Cardiac fibroblast (primary cell): ENCODE measurements at regions not wholly inside any gene's neighbourhood (a gene's known extent, or its start where the extent isn't known, plus 50 kb on each side); places are given as distances from the start of the nearest gene placed in this dataset.

Experiments used
- DNase-seq, 2 donors: peaks; one replicate each; pipeline versions ENCODE4 v3.0.0 to v3.0.0-alpha.2; 2010; ENCODE audit warnings: low read depth in 2 of 2
- H3K4me3 ChIP-seq, 2 donors: replicated peaks in 1 of 2; 1 replicate in 1 of 2; 2 replicates in 1 of 2; pipeline ENCODE4 v1.5.1; 2011; ENCODE audit warnings: low read depth in 2 of 2, low read length in 2 of 2, mild to moderate bottlenecking in 2 of 2, moderate library complexity in 1 of 2
- TF ChIP-seq, protein P1 (sequence below): IDR thresholded peaks from one replicate; pipeline ENCODE4 v1.5.1; 2011; ENCODE audit warnings: low read depth, mild to moderate bottlenecking, low read length, inconsistent platforms

DNA sequence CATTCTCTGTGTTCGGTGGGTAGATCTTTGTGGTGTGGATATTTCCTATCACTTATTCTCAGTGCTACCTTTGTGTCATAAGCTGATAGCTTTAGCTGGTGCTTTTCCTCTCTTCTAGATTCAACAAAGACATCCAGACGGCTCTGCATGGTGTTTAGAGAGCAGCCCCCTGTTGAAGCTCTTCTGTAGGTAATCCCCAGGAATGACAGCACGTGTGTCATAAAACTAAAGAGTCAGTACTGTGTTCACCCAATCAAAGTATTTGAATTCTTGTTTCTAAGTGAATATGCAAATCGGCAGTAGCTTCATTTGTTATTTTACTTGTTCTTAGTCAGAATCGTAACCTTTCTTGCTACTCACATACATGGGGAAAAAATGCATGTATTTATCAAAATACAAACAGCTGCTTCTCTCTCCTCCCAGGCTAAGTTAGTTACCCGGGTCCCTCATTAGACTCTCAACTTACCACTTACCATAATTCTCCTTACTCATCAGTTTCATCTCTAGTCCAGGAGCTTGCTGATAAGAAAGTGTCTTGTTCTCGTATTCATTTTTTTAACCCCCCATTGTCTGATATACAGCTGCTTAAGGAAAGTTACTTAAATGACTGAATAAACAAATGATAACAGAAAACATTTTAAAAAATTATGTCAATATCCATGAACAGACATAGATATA, 1696.0 kb upstream of the WWC1 start:
- TF ChIP-seq, protein P1, sequence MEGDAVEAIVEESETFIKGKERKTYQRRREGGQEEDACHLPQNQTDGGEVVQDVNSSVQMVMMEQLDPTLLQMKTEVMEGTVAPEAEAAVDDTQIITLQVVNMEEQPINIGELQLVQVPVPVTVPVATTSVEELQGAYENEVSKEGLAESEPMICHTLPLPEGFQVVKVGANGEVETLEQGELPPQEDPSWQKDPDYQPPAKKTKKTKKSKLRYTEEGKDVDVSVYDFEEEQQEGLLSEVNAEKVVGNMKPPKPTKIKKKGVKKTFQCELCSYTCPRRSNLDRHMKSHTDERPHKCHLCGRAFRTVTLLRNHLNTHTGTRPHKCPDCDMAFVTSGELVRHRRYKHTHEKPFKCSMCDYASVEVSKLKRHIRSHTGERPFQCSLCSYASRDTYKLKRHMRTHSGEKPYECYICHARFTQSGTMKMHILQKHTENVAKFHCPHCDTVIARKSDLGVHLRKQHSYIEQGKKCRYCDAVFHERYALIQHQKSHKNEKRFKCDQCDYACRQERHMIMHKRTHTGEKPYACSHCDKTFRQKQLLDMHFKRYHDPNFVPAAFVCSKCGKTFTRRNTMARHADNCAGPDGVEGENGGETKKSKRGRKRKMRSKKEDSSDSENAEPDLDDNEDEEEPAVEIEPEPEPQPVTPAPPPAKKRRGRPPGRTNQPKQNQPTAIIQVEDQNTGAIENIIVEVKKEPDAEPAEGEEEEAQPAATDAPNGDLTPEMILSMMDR: no peak
- DNase-seq: no peak
- no peak overlapping the region for H3K4me3 ChIP-seq

DNA sequence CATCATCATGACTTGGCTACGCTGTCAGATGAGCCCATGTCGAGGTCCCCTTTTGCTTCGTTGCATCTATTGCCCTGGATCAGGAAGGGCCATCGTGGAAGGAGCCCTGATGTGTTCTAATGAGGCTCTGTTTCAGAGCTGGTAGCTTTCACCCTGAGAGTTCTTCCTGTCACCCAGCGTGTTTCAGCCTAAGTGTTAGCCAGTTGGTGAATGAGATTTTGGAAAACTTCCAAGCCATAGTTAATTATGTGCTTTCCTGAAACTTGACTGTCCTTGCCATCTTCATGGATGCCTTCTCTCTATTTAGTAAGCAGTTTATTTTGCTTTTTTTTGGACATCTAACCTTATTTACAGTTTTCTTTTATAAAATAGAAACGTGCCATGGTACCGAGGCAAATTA, 1695.4 kb upstream of the WWC1 start:
- TF ChIP-seq, protein P1: no peak
- H3K4me3 ChIP-seq: no peak overlapping the region
- DNase-seq: no peak

DNA sequence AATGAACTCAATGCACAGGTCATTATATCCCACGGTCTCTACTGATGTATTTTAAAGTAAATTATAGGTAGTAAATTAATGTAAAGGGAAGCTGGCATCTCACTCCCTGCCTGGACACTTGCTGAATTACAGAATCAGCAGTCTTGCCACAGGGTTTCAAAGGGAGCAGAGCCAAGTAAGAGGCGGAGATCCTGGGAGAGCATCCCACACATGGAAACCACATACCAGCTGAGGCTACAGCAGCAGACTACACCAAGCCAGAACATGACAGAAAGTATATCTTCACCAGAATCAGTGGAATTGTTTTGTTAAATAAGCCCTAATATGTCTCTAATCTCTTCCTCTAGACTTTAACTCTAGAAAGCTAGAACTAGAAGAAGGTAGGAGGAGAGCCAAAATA, 1689.2 kb upstream of the WWC1 start:
- no peak for DNase-seq
- H3K4me3 ChIP-seq: no peak overlapping the region
- TF ChIP-seq, protein P1: no peak

DNA sequence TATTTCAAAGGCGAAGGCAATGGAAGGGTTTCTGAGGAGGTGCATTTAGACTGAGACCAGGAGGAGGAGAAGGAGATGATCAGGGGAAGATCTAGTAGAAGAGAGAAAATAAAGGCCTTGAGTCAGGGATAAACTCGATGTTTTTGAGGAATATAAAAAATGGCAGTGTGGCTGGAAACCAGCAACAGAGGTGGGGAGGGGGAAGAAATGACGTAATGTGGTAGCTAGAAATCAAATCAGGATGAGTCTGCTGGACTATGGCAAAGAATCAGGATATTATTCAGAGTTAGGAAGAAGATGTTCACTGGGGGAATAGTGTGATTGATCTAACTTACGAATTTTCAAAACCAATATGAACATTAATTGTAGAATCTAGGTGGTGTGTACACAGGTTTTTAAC, 1673.9 kb upstream of the WWC1 start:
- DNase-seq: no peak
- H3K4me3 ChIP-seq: no peak overlapping the region
- TF ChIP-seq, protein P1: no peak

DNA sequence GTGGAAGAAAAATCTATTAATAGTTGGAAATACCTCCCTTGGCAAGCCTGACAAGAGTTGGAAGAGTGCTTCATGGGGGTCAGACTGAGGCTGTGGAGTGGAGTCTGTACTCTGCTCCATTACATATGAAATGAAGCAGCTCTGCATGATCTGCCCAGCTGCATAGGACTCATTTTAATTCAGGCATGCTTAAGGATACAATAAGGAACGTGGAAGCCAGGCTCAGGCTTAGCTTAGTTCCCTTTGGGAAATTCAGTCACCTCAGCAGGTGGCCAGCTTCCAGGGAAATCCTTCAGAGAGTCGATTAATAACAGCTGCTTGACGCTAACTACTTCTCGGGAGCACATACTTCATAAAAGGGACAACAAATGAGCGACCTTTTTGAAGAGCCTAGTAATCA, 1672.9 kb upstream of the WWC1 start:
- no peak overlapping the region for H3K4me3 ChIP-seq
- DNase-seq: no peak
- TF ChIP-seq, protein P1: no peak

DNA sequence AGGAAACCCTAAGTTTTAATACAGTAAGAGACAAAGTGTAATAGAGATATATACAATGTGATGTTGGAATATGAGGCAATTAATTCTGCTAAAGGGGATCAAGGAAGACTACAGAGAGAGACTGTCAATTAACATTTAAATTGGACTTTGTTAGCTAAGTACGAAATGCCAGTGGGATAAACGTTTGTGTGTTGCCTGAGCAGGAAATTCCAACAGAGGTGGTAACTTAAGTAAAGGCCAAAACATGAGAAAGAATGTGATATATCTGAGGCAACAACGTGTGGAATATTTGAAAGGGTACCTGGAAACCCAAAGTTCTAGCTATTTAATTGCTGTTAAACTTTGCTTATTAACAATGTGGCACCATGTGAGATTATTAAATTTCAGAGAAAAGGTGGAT, 1666.9 kb upstream of the WWC1 start:
- no peak overlapping the region for H3K4me3 ChIP-seq
- TF ChIP-seq, protein P1: no peak
- peak; percentile 1 to 21 for DNase-seq
